GM21825 (cell line): ENCODE measurements at regions not wholly inside any gene's neighbourhood (a gene's known extent, or its start where the extent isn't known, plus 50 kb on each side); places are given as distances from the start of the nearest gene placed in this dataset.

ENCODE experiments used
- ATAC-seq: cut with Tn5 transposase; IDR thresholded peaks from one replicate; pipeline ENCODE4 v1.9.1; 2021; ENCODE audit warnings: mild to moderate bottlenecking, moderate library complexity; ENCODE audit not compliant: unreplicated experiment

DNA sequence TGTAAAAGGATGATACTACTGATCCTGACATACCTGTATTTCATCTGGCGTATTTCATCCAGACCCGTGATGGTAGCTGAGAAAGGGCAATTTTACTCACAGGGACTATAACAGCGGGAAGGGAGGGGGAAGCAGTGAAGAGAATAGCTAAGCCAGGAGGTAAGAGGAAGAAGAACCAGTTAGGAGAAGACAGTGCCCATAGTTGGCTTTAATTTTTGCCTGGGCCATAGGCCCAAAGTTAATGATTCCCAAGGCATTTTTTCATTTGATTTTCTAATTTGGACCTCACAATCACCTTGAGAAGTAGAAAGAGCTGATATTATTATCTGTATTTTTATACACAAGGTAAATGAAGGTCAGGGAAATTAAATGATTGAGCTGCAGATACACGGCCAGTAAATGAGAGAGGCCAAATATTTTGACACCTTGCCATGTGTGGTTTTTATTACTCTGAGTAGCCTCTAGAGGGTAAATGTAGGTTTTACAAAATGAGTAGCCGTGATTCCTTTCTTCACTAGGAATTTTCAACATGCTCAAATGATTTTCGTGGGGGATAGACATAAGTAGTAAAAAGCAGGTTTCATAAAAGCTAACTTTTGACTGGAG lies 382.2 kb downstream of the FUT8 start:
- ATAC-seq = no peak

DNA sequence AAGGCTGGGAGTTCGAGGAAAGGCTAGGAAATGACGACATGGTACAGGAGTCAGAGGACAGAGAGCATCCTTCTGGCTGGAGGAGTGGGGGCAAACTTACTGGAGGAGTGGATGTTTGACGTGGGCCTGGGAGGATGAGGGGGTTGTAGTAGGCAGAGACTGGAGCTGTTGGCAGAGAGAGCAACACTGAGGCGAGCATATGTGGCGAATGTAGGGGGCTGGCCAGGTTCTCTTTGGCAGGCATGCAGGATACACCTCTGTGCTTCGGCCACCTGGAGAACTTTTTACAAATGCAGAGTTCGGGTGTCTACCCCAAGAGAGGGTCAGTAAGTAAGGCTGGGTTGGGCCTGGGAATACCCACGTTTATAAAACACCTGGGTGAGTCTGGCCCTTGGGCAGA lies 385.7 kb downstream of the FUT8 start:
- no peak for ATAC-seq

DNA sequence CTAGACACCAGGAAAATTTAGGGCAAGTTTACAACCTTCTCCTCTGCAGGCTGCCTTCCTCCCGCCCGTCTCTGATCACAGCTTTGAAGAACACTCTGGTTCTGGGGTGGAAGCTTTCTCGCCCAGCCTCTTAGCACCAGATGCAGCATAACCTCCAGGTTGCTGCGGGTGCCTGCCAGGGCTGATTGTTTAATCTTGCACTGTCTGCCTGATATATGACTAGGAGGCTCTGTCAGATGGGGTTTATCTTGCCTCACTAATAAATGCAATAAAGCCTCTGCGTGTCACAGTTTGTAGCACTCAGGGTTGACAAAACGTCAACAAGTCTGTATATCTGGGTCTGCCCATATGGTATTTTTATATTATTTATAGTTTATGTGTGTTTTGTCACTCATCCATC lies 388.2 kb downstream of the FUT8 start:
- ATAC-seq = no peak

DNA sequence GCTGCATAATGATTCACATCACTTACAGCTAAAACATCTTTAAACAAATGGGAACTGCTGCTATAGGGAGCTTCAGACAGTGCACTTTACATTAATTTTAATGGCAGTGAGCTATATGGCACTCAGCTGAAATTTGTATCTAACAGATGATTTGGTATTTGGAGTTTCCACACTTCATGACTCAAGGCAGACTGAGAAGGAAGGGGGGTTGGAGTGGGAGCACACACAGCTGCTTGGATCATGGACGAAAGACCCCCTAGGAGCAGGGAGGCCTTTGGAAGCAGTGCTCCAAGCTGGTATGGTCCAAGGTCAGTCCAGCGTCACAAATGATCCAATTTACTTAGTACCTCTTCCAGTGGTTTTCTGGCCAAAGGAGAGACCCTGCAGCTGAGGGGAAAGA lies 389.7 kb downstream of the FUT8 start:
- no peak for ATAC-seq

DNA sequence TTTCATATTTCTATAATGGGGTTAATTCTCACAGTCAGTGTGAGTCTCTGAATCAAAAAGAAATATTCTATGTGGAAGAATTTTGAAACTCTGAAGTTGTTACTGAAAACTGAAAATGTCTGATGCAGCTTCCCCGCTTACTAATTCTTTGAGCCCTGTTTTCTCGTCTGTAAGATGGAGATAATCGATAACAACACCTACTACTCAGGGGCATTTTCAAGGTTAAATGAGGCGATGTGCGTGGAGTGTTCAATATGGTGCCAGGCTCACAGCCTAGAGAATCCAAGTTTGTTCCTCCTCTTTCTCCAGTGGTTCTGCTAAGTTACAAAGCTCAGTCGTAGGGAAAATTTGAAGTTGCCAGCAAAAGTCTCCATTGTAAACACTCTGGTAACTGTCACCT lies 391.4 kb downstream of the FUT8 start:
- no peak for ATAC-seq

DNA sequence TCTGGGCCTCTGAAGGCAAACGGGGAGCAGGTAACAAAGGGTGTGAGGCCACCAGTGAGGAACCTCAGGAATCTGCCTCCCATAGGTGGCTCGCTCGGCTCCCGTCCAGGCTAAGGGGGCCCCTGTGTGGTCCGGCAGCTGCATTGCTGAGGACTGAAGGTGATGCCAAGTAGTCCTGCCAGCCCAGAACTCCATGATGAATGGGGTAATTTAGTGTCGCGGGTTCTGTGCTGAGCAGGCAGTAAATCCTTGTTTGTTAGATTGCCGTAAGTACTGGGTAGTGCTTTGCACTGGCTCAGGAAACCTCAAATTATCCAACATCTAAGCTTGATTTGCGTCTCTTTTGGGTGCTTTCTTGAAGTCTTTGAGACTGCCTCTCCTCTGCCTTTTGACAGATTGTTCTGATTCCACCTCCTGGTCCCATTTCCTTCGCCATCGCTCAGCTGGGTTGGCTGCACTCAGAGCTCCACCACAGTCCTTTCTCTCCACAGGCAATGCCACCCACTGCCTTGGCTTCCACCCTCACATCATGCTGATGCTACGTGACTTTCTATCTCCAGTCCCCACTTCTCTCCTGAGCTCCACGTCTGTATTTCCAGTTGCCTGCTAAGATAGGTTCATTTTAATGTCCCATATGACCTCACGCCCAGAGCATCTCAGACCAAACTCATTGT lies 392.0 kb downstream of the FUT8 start:
- no peak for ATAC-seq

DNA sequence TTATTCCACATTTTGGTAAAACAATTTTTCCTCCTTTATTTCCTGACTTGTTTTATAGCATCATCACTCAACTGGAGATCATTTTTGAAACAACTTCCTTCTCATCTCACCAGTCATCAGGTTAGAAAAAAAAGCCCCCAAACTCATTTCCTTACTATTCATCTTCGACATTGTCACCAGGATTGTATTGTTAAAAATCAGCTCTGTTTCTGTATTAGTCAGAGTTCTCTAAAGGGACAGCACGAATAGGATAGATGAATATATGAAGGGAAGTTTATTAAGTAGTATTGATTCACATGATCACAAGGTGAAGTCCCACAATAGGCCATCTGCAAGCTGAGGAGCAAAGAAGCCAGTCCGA lies 392.6 kb downstream of the FUT8 start:
- ATAC-seq = no peak

DNA sequence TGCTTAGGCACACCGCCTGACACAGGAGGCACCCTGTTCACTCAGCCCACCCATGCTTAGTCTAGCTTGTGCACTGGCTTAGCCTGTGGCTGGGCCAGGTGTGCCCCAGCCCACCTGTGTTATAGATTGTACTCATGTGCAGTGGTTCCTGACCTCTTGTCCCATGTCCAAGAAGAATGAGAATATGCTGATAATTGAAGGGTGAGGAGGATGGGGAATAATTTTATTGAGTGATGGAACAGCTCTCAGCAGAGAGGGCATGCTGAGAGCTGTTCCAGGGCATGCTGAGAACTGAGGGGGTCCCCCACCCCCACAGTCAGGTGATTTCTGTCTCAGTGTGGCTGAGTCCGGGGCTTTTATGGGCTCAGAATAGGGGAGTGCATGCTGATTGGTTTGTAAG lies 395.9 kb downstream of the FUT8 start:
- ATAC-seq = no peak

DNA sequence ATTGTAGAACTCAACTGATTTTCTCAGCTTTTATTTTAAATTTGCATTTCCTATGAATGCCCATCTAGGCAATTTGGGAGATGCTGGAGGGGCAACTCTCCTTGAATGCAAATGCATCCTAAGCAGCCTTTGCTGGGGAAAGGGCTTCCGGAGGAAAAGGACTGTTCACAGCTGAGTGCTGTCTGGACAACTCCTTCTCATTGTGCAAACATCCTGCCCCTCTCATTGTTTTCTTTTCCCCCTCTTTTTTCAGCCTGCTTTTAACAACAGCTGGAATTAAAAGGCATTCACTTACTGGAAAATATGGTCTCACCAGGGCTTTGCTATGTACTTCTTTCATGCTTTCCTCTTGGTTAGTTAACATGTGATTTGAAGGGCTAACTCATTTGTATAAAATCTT lies 397.8 kb downstream of the FUT8 start:
- ATAC-seq = no peak

DNA sequence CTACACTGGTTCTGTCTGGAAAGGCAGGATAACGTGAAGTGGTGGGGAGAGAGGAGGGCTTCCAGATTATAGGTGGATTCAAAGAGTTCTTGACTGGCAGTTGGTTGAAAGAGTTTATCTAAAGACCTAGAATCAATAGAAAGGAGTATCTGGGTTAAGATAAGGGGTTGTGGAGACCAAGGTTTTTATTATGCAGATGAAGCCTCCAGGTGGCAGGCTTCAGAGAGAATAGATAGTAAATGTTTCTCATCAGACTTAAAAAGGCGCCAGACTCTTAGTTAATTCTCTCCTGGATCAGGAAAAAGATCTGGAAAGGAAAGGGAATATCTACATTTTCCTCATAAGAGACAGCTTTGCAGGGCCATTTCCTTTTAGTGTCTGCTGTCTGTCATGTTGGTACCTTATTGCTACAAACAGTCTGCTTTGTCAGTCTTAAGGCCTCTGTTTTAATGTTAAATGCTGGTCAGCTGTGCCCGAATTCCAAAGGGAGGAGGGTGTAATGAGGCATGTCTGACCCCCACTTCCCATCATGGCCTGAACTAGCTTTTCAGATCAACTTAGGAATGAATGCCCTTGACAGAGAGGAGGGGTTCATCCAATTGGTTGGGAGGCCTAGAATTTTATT lies 401.3 kb downstream of the FUT8 start:
- ATAC-seq = no peak

DNA sequence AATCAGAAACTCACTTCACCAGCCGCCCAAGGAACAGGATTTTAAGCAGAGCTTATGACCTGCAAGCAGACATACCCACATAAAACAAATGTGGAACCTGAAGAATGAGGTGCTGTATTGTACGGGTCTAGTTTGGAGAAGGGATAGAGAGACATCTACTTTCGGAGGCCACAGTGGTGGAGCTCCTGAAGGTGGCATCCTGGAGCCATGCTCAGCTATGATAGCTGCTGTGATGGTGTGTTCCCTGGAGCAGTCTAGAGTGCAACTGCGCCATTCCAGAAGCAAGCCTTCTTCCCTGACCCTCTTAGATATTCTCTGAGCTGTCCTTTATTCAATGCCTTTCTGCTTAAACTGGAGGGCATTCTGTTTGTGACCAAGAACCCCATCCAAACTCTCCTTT lies 402.6 kb downstream of the FUT8 start:
- no peak for ATAC-seq

DNA sequence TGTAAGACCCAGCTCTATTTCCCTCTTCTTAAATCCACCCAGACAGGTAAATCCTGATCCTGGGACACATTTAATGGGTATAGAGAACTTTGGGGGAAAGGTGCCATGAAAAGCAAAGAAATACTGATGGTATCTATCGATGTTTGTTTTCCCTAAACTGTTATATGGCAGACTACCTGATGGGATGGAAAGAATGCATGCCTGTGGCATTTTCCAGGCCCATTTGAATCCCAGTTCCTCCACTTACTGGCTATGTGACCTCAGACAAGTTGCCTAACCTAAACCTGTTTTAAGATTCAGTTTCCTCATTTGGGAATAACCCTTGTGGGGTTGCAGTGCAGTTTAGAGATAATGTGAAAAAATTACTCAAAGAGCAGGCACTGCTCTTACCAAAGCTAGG lies 404.5 kb downstream of the FUT8 start:
- ATAC-seq = no peak

DNA sequence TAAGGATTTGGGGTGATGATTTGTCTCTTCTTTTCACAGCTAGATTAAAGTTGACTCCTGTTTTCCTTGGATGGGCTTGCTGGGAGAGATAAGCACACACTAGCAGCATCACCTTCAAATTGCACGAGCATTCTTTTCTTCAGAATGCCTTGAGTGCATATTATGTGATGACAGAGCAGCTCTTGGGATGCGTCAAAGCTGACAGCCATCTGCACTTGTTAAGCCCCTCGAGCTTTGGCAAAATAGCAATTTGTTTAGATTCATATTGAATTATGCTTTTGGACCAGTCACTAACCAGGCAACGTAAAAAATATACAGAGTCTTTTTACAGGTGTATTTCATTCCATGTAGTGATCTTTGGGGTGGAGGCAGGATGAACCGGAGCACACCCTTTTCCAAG lies 407.0 kb downstream of the FUT8 start:
- ATAC-seq = no peak

DNA sequence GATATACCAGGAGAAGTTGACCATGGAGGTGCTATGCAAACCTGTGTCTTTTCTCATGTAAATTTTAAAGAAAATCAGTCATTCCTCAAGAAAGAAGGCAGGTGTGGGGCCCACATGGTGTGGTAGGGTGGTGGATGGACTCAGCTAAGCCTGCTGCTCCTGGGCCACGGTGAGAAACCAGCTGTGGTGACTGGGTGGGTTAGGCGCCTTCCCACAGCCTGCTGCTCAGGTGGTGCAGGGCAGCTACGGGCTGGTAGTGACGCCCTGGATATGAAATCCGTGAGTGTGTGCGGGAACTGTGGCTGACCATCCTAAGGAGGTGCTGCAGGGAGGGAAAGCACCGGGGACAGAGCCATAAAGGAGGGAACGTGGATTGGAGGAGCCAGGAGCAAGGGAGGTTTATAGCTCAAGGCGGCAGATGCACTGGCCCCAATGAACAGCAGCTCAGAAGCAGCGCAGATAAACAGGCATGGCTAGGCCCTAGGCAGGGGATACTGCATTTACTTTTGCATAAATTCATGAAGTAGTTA lies 408.8 kb downstream of the FUT8 start:
- no peak for ATAC-seq

DNA sequence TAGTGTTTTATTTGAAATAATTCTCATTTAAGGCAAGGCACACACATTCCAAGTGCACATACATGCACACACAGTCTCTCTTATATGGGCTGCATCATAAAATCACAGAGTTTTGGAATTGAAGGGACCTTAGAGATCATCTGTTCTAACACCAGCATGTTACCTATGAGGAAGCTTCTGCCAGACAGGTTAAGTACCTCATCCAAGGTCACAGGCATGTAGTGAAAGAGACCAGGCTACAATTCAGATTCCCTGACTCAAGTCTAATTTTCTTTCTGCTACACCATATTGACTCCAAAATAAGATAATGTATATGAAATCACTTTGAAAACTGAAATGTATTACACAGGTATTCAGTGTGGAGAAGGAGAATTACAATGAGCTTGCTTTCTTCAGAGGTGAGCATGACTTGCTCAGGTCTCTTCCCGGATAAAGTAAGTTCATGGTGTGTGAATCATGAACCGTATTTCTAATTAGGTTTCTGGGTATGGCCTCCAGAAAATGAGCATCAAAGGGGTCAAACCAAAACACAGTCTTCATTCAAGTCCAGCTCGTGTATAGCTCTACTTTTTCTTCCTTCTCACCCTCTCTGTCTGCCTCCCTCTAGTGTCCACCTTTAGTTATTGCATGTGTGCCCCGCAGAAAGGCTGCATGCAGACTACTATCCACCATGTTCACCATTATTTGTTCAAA lies 411.9 kb downstream of the FUT8 start:
- no peak for ATAC-seq

DNA sequence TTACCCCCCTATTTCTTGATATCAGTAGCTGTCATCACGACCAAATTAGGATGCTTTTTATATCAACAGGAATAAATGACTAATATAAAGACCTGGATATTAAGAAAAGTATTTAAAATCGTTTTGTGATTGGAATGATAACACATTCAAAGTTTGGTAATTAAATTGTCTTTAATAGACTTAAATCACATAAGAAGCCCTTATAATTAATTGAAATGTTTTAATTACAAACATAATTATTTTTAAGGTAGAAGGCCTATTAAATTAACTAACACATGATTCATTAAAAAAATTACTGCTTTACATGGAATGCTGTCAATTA lies 412.4 kb downstream of the FUT8 start:
- ATAC-seq = no peak

DNA sequence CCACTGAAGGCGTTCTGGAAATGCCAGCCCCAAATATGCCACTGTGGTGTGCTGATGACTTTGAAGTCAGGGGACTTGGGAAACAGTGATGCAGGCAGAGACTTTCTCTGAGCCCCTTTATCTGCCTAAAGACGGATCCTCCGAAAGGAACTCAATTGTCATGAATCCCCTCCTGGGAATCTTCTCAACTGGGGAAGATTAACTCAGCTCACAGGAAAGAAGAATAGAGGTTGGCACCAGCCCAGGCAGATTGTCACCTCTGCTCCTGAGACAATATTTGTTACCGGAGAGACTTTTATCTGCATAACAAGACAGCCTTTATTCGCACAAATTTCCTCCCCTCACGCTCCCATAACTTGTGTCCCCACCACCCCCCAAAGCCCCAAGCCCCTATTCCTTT lies 414.4 kb downstream of the FUT8 start:
- no peak for ATAC-seq

DNA sequence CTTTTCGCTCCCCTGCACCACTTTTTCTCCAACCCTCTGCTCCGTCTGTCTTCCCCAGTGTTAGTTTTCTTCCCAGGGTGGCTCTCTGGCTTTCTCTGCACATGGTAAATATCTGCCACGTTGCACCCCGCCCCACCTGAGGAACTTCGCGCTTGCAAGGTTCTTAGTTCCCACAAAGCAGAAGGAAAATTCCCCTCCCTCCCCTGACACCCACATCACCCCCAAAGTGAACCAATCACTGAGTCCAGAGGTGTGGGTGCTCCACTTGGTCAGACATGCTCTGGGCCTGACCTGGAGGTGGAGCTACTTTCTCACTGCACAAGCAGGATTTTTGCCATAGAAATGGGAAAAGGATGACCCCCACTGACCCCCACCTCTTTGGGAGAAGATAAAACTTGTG lies 415.0 kb downstream of the FUT8 start:
- no peak for ATAC-seq

DNA sequence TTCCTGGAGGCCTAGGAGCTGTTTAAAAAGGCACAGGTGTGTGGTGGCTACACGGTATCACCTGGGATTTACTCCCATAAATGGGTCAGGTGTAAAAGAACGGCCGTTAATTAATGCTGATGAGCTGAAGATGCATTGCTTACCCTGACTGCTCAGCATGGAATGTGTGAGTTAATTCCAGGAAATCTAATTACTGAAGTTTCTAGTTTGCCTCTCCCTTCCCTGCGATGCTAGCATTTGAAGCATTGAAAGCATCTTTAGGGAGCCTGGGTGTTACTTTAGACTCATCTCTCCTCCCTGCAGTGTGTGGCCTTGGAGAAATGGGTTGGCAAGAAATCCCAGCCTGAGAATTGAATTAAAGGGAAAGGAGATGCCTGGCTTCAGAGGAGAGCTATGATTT lies 415.9 kb downstream of the FUT8 start:
- no peak for ATAC-seq

DNA sequence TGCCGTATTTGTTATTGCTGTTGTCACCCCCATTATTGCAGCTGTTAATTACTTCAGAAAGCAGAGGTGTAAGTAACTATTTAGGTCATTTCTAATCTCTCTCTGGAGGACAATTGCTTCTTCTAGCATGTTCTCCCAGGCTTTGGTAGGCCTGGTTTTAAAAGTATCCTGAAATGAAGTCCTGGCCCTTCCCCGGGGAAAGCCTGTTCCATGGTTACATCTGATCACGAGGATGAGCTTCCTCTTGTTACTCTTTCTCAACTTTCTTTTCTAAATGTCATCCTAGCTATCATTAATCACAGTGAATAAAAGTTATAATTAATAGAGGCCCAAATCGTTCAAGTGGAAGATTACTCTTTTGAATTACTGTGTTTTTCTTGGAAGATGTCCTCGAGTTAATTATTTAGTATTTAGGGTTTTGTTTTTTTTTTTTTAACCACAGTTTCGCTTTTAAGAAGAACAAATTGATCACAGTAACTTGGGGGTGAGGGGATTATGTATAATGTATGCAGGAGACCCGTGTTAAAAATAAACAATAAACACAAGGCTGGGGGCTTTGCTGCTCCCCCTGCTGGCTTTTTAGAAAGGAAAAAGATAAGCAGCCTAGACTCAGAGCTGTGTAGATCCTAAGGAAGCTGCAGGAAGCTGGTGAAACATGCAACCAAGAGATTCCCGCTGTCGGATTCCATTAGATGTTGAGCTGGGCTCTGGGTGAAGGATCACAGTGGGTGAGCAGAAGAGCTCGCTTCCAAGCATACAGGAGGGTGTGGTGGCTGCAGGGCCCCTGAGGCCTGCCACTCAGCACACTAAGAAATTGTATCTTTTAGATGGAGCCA lies 420.1 kb downstream of the FUT8 start:
- no peak for ATAC-seq

DNA sequence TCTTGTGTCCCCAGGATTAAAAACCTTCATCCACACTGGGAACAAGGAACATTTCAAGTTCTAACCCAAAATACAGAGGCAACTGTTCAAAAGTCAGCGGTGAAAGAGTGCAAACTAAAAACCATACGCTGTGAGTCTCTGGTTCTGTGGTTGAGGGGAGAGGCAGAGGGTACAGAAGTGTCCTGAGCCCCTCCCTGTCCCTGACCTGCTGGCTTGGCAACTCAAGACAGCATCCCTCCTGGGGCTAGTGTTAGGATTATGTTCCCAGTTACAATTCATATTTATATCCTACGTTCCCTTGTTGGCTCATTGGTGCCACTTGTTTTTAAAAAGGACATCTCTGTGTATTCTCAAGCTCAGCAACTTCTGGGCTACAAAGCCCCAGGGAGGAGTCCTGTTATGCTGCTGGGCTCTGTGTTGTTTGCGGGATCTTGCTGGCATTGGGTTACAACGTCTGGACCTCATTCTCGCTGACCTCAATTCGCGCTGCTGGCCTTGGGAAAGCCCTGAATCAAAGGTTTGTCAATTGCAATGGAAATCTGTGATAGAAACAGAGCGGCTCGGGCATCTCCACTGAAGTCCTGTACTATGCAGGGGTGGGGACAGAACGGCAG lies 420.8 kb downstream of the FUT8 start:
- no peak for ATAC-seq
